LNCAP (cell line): ENCODE measurements at regions not wholly inside any gene's neighbourhood (a gene's known extent, or its start where the extent isn't known, plus 50 kb on each side); places are given as distances from the start of the nearest gene placed in this dataset.

Experiments
- CTCF ChIP-seq: fragments of 450-650 bp; IDR thresholded peaks from 2 replicates; pipeline ENCODE4 v1.5.1; 2017; ENCODE audit warnings: mild to moderate bottlenecking

DNA sequence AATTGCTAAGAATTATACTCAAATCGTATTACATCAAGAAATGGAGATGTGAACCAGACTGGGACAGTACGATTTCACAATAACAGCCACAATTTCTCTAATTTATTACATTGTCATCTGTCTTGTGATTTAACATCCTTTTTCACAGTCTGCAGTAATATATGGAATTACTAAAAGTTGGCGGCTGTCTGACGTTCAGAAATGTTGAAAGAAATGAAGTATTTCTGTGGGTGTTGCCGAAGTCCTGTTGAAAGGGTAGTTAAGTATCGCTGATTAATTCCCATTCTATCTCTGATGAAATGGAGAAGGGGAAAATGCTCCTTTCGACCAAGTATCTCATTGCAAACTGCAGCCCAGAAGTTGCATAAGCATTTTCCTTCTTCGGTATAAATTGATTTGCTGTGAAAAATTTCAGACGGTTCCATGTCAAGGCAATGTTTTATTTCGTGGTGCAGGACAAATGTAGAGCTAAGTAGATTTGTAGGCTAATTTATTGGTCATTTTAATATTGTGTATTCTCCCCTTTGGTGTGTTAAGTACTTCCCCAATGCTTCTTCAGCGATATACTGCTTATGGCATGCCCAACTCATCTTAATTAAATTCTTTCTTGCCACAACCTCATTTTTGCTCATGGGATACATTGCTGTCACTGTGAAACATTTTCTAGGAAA, 775.2 kb upstream of the RBFOX1 start:
- TF ChIP-seq CTCF: no peak

GRCh38 chr16:6549415-6549814, 783.2 kb upstream of the RBFOX1 start:
- TF ChIP-seq CTCF: no peak

GRCh38 chr16:6548507-6548906, 784.1 kb upstream of the RBFOX1 start:
- TF ChIP-seq CTCF: no peak

GRCh38 chr16:6547131-6547530, 785.5 kb upstream of the RBFOX1 start:
- no peak for TF ChIP-seq CTCF

GRCh38 chr16:6545329-6545728, 787.3 kb upstream of the RBFOX1 start:
- no peak for TF ChIP-seq CTCF

GRCh38 chr16:6541267-6541666, 791.4 kb upstream of the RBFOX1 start:
- TF ChIP-seq CTCF: no peak

GRCh38 chr16:6536411-6536810, 796.2 kb upstream of the RBFOX1 start:
- no peak for TF ChIP-seq CTCF

GRCh38 chr16:6531067-6531466, 801.6 kb upstream of the RBFOX1 start:
- TF ChIP-seq CTCF: no peak
